AG09319 (cell line): ENCODE measurements at regions not wholly inside any gene's neighbourhood (a gene's known extent, or its start where the extent isn't known, plus 50 kb on each side); places are given as distances from the start of the nearest gene placed in this dataset.

Experiments
- DNase-seq: peaks from one replicate; pipeline ENCODE4 v3.0.0-alpha.2; 2010; ENCODE audit warnings: low read depth; ENCODE audit errors: extremely low read depth
- CTCF ChIP-seq: IDR thresholded peaks from 2 replicates; pipeline ENCODE4 v1.5.1; 2011; ENCODE audit warnings: low read depth, mild to moderate bottlenecking, inconsistent platforms, low read length, moderate library complexity

DNA sequence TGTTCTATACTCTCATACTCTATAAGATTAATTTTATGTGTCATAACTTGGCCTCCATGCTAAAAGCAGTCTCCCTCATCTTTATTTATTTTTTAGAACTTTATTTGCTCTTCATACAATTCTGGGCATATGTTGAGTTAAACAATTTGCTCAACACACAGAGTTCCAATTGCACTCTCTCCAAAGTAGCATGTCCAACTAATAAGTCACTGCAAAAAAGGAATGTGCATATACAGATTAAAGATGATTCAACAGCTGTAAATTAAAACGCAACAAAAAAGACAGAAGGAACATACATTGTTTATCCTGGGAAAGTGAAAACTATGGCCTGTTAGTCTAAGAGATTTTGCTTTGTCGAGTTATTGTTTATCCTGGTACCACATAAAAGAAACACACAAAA, 277.7 kb upstream of the ACVR2A start:
- TF ChIP-seq CTCF = no peak

DNA sequence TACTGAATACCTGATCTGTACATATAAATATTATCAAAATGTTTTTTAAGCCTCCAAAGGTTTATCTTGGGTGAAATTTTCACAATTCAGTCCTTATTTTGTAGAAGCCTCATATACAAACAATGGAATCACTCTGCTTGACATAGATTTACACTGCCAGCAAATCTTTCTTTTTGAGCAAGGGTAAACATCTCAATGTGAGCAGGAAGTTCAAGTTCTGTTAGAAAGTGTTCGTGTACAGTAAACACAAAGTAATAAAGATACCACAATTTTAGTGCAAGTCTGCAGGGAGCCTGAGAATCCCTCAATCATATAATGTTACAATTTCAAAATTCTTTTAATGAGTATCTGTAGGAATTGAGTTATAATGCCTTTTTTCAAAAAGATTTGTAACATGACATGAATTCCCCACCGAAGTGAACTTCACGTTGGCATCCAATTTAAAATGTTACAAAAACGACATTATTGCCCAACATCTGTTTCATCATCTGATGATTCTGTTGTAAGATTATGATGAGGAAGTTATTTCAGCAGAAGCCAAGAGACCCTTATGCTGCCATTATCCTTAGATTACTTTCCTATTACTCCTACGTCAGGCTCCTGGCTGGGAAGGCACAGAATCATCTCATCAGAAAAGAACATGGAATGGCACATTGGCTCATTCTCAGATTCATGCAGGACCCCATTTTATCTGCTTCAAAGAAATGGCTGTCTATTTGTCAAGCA, 283.9 kb upstream of the ACVR2A start:
- no peak for TF ChIP-seq CTCF
- no peak for DNase-seq

More for the DNA sequence above, 277.7 kb upstream of the ACVR2A start:
- DNase-seq = no peak

DNA sequence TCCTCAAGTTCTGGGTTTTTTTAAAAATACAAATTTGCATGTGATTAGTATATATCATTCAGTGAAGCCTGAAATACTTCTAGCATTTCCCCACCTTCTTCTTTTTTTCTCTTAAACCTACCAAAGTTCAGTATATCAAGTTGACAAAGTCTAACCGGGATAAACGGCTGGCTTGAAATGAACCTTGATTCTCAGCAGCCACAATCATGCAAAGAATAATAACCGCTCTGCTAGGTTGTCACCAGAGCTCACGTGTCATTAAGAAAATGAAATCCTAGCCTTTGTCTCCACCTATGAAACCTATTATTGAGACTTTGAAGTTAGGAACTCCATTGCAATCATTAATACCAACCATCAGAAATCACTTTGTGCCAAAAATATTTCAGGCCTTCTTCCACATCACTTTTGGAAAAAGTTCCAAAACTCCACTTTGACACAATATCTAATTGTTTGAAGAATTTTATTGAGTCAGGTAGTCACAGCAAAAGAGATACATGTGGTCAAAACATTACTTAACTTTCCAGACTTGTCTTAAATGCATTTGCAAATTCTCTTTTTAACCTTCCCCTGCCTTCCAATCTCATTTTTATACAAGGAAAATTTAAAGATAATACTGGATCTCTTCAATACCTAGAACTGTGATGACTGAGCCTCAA, 285.6 kb upstream of the ACVR2A start:
- TF ChIP-seq CTCF = no peak
- DNase-seq = no peak

- DNase-seq = no peak
- no peak for TF ChIP-seq CTCF
These were observed 286.2 kb upstream of the ACVR2A start for GRCh38 chr2:147558620-147559019.

DNA sequence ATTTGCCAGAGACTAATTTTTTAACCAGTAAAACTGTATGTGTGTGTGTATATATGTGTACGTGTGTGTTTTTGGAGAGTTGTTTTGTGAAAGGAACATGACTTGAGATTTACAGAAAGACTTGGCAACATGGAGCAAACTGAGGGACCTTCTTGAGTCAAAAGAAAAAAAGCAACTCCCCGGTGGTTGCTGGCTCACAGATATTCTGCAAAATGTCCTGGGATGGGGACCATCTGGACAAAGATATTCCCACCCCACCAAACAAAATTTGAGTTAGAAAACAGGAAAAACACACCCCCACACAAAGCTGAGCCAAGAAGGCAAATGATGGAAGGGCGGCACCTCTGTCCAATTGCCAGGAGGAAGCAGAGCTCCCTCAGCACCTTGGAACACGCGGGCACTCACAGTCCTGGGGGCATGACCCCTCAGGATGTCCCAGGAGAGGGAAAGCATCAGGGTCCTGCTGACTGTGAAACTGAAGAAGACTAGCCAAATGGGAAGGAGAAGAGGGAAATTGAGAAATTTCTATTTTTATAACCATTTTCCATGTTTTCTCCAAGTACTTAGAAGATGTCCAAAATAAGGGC, 290.2 kb upstream of the ACVR2A start:
- no peak for TF ChIP-seq CTCF
- no peak for DNase-seq

GRCh38 chr2:147553775-147554271, 291.0 kb upstream of the ACVR2A start:
- no peak for DNase-seq
- no peak for TF ChIP-seq CTCF
